Gastroesophageal sphincter (tissue), 3 donors: ENCODE measurements at regions not wholly inside any gene's neighbourhood (a gene's known extent, or its start where the extent isn't known, plus 50 kb on each side); places are given as distances from the start of the nearest gene placed in this dataset.

Experiments
- EP300 ChIP-seq: sonication (generic); formaldehyde crosslinking; IDR thresholded peaks from one replicate; pipeline ENCODE4 v1.6.1; 2017; ENCODE audit warnings: antibody characterized with exemption, mild to moderate bottlenecking
- POLR2A ChIP-seq, 2 donors: fragments of 450-650 bp; IDR thresholded peaks; one replicate each; pipeline ENCODE4 v1.6.1; 2017; ENCODE audit warnings: antibody characterized with exemption in 2 of 2, mild to moderate bottlenecking in 2 of 2, moderate library complexity in 1 of 2
- POLR2AphosphoS5 ChIP-seq: sonication (generic); formaldehyde crosslinking; IDR thresholded peaks from one replicate; pipeline ENCODE4 v1.6.1; 2017; ENCODE audit warnings: antibody characterized with exemption
- TF ChIP-seq, protein P1 (sequence below), 4 experiments: fragments of 200-600 bp in 2 of 4; fragments of 450-650 bp in 2 of 4; sonication (generic) in 1 of 4; IDR thresholded peaks; one replicate each; pipeline ENCODE4 v1.5.1; 2017 to 2019; ENCODE audit warnings: antibody characterized with exemption in 4 of 4, mild to moderate bottlenecking in 2 of 4, moderate library complexity in 2 of 4

DNA sequence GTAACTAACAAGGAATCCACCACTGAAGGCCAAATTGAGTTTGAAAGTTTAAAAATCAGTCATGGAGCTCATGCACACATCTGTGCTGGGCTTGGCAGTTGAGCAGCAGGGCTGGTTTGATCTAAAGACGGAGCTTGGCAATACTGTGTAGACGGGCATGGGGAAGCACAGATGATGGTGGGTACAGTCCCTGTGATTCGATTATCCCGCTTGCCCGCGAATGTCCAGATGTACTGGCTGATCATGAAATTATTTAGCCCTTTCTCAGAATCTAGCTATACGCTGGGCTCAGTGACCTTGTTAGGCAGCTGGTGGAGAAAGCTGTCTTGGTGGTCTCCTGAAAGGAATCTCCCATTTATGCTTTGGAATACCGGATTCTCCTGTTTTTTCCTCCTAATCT is 74.8 kb upstream of the SOX11 start:
- TF ChIP-seq, protein P1, sequence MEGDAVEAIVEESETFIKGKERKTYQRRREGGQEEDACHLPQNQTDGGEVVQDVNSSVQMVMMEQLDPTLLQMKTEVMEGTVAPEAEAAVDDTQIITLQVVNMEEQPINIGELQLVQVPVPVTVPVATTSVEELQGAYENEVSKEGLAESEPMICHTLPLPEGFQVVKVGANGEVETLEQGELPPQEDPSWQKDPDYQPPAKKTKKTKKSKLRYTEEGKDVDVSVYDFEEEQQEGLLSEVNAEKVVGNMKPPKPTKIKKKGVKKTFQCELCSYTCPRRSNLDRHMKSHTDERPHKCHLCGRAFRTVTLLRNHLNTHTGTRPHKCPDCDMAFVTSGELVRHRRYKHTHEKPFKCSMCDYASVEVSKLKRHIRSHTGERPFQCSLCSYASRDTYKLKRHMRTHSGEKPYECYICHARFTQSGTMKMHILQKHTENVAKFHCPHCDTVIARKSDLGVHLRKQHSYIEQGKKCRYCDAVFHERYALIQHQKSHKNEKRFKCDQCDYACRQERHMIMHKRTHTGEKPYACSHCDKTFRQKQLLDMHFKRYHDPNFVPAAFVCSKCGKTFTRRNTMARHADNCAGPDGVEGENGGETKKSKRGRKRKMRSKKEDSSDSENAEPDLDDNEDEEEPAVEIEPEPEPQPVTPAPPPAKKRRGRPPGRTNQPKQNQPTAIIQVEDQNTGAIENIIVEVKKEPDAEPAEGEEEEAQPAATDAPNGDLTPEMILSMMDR (IDR thresholded peaks at IDR 0.05) = no peak
- TF ChIP-seq EP300 (no peak), POLR2AphosphoS5 (no peak), POLR2A (IDR thresholded peaks at IDR 0.05) (no peak)
